ENCODE measurements at regions not wholly inside any gene's neighbourhood (a gene's known extent, or its start where the extent isn't known, plus 50 kb on each side); places are given as distances from the start of the nearest gene placed in this dataset.
"Not testable (repeated sequence)": the region's sequence is repeated elsewhere in the genome, so short reads cannot be mapped to it uniquely, and the experiment has no call there.

GRCh38 chr14:85077716-85078115, 452.2 kb upstream of the FLRT2 start:
- not testable (repeated sequence) for TF ChIP-seq CTCF (IDR thresholded peaks at IDR 0.05; ENCODE audit: insufficient read depth, low read length); GABPA (IDR thresholded peaks at IDR 0.05; ENCODE audit: low read depth); POLR2AphosphoS5 (IDR thresholded peaks at IDR 0.05; ENCODE audit: low read depth)
